GM23338 (cell line): ENCODE measurements at regions not wholly inside any gene's neighbourhood (a gene's known extent, or its start where the extent isn't known, plus 50 kb on each side); places are given as distances from the start of the nearest gene placed in this dataset.

ENCODE experiments used
- ATAC-seq: fragments of 200-7000 bp; cut with Tn5 transposase; 3 replicates; pipeline ENCODE4 v1.9.1; 2020
- DNase-seq: peaks from one replicate; pipeline ENCODE4 v3.0.0-alpha.2; 2015; ENCODE audit warnings: low spot score
- H2AFZ ChIP-seq: fragments of 200-600 bp; sonication (generic); 2 replicates; pipeline ENCODE4 v1.8.0; 2016; ENCODE audit warnings: antibody characterized with exemption, mild to moderate bottlenecking, moderate library complexity
- H3F3A ChIP-seq: fragments of 200-600 bp; sonication (generic); replicated peaks from 2 replicates; pipeline ENCODE4 v1.8.0; 2017; ENCODE audit warnings: antibody characterized with exemption, mixed run types, low read depth
- H3K27ac ChIP-seq: fragments of 200-600 bp; sonication (generic); 2 replicates; pipeline ENCODE4 v1.6.1; 2016; ENCODE audit warnings: low read depth
- H3K27me3 ChIP-seq: fragments of 200-600 bp; sonication (generic); 2 replicates; pipeline ENCODE4 v1.8.0; 2016; ENCODE audit warnings: mild to moderate bottlenecking, mixed run types, moderate library complexity; ENCODE audit not compliant: insufficient read depth
- H3K36me3 ChIP-seq: fragments of 200-600 bp; sonication (generic); 2 replicates; pipeline ENCODE4 v1.8.0; 2016; ENCODE audit warnings: mild to moderate bottlenecking; ENCODE audit not compliant: insufficient read depth
- H3K4me1 ChIP-seq: fragments of 200-600 bp; sonication (generic); 2 replicates; pipeline ENCODE4 v1.8.0; 2016; ENCODE audit warnings: mild to moderate bottlenecking, moderate library complexity; ENCODE audit not compliant: insufficient read depth
- H3K4me2 ChIP-seq: fragments of 200-600 bp; sonication (generic); 2 replicates; pipeline ENCODE4 v1.7.1; 2017; ENCODE audit warnings: mixed run types
- H3K4me3 ChIP-seq: fragments of 200-600 bp; sonication (generic); 2 replicates; pipeline ENCODE4 v1.6.1; 2016; ENCODE audit warnings: mixed run types
- H3K79me2 ChIP-seq: fragments of 200-600 bp; sonication (generic); replicated peaks from 2 replicates; pipeline ENCODE4 v1.8.0; 2017; ENCODE audit warnings: mild to moderate bottlenecking; ENCODE audit not compliant: insufficient read depth
- H3K9me2 ChIP-seq: fragments of 200-600 bp; sonication (generic); 2 replicates; pipeline ENCODE4 v1.8.0; 2017; ENCODE audit not compliant: insufficient read depth
- H4K20me1 ChIP-seq: fragments of 200-600 bp; sonication (generic); replicated peaks from 2 replicates; pipeline ENCODE4 v1.8.0; 2017; ENCODE audit warnings: mild to moderate bottlenecking; ENCODE audit not compliant: insufficient read depth
- H3K27ac Mint-ChIP-seq: 2 replicates; pipeline ENCODE4 v1.8.0; 2020; ENCODE audit warnings: inconsistent platforms, mild to moderate bottlenecking, moderate library complexity, mixed read lengths
- H3K27me3 Mint-ChIP-seq: 3 replicates; pipeline ENCODE4 v1.8.0; 2022; ENCODE audit warnings: low read depth, mild to moderate bottlenecking, moderate library complexity, mixed read lengths, inconsistent platforms; ENCODE audit not compliant: insufficient read depth, poor library complexity
- H3K36me3 Mint-ChIP-seq: 3 replicates; pipeline ENCODE4 v1.8.0; 2021; ENCODE audit warnings: low read depth, mild to moderate bottlenecking, inconsistent platforms, moderate library complexity, mixed read lengths
- H3K4me1 Mint-ChIP-seq: 3 replicates; pipeline ENCODE4 v1.8.0; 2020; ENCODE audit warnings: mild to moderate bottlenecking, inconsistent platforms, mixed read lengths
- H3K4me3 Mint-ChIP-seq: 3 replicates; pipeline ENCODE4 v1.8.0; 2021; ENCODE audit warnings: moderate library complexity, mild to moderate bottlenecking, inconsistent platforms, mixed read lengths
- H3K9me3 Mint-ChIP-seq: 3 replicates; pipeline ENCODE4 v1.8.0; 2020; ENCODE audit warnings: moderate library complexity, mild to moderate bottlenecking, inconsistent platforms, mixed read lengths
- CREB1 ChIP-seq: fragments of 250-450 bp; sonication (Bioruptor Pico); IDR thresholded peaks from 2 replicates; pipeline ENCODE4 v1.5.0; 2020; ENCODE audit warnings: low read depth, mild to moderate bottlenecking, moderate library complexity
- EZH2phosphoT487 ChIP-seq: fragments of 200-600 bp; sonication (generic); IDR thresholded peaks from one replicate; pipeline ENCODE4 v1.8.1; 2018; ENCODE audit warnings: antibody characterized with exemption; ENCODE audit not compliant: unreplicated experiment
- JUNB ChIP-seq: IDR thresholded peaks from one replicate; pipeline ENCODE4 v1.6.1; 2016; ENCODE audit warnings: antibody characterized with exemption; ENCODE audit not compliant: unreplicated experiment
- NANOG ChIP-seq: IDR thresholded peaks from 2 replicates; pipeline ENCODE4 v1.6.1; 2016; ENCODE audit warnings: antibody characterized with exemption, borderline replicate concordance
- POLR2AphosphoS5 ChIP-seq: IDR thresholded peaks from 2 replicates; pipeline ENCODE4 v1.6.1; 2016; ENCODE audit warnings: antibody characterized with exemption, low read depth
- ZNF114 ChIP-seq: fragments of 250-450 bp; sonication (Bioruptor Pico); IDR thresholded peaks from 2 replicates; pipeline ENCODE4 v1.5.0; 2020; ENCODE audit warnings: mild to moderate bottlenecking, moderate library complexity
- TF ChIP-seq, protein P1 (sequence below): fragments of 250-450 bp; sonication (Bioruptor Pico); IDR thresholded peaks from 2 replicates; pipeline ENCODE4 v1.5.0; 2020; ENCODE audit warnings: mild to moderate bottlenecking, moderate library complexity
- TF ChIP-seq, protein P2 (sequence below): IDR thresholded peaks from 2 replicates; pipeline ENCODE4 v1.6.1; 2016; ENCODE audit warnings: antibody characterized with exemption

DNA sequence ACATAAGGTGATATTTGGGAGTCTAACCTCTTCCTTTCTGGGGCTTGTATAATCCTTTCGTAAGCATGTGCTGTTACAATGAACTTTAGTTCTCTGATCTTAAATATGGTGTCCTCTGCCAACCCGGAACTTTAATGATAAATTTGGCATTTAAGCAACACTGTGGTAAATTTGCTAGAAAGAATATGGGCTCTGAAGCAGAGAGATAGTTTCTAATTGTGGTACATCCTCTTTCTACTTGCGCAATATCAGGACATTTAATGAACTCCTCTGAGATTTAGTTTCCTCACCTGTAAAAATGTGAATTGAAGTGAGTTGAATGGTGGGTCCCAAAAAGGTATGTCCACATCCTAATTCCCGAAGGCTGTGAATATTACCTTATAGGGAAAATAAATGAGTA is 364.7 kb downstream of the CAAP1 start:
- H4K20me1 ChIP-seq = no peaks in the 10 kb centered on the region
- DNase-seq (no peak), ATAC-seq (no peak)
- no peaks in the 10 kb centered on the region for H3K9me2 ChIP-seq
- no peak overlapping the region for H3K4me2 ChIP-seq
- H3F3A ChIP-seq = no peaks in the 10 kb centered on the region
- no peaks in the 10 kb centered on the region for H3K79me2 ChIP-seq
- H3K27ac ChIP-seq = no peak overlapping the region
- Mint-ChIP-seq H3K4me3 (no peak overlapping the region), H3K27ac (no peak overlapping the region), H3K27me3 (peaks cover 2% of the 10 kb centered on the region), H3K9me3 (no peaks in the 10 kb centered on the region), H3K36me3 (no peaks in the 10 kb centered on the region), H3K4me1 (no peaks in the 10 kb centered on the region)
- H3K27me3 ChIP-seq = no peaks in the 10 kb centered on the region
- TF ChIP-seq JUNB (no peak), POLR2AphosphoS5 (no peak), EZH2phosphoT487 (no peak), CREB1 (no peak), NANOG (no peak), ZNF114 (CRISPR knock-in tag) (no peak)
- TF ChIP-seq, protein P1, sequence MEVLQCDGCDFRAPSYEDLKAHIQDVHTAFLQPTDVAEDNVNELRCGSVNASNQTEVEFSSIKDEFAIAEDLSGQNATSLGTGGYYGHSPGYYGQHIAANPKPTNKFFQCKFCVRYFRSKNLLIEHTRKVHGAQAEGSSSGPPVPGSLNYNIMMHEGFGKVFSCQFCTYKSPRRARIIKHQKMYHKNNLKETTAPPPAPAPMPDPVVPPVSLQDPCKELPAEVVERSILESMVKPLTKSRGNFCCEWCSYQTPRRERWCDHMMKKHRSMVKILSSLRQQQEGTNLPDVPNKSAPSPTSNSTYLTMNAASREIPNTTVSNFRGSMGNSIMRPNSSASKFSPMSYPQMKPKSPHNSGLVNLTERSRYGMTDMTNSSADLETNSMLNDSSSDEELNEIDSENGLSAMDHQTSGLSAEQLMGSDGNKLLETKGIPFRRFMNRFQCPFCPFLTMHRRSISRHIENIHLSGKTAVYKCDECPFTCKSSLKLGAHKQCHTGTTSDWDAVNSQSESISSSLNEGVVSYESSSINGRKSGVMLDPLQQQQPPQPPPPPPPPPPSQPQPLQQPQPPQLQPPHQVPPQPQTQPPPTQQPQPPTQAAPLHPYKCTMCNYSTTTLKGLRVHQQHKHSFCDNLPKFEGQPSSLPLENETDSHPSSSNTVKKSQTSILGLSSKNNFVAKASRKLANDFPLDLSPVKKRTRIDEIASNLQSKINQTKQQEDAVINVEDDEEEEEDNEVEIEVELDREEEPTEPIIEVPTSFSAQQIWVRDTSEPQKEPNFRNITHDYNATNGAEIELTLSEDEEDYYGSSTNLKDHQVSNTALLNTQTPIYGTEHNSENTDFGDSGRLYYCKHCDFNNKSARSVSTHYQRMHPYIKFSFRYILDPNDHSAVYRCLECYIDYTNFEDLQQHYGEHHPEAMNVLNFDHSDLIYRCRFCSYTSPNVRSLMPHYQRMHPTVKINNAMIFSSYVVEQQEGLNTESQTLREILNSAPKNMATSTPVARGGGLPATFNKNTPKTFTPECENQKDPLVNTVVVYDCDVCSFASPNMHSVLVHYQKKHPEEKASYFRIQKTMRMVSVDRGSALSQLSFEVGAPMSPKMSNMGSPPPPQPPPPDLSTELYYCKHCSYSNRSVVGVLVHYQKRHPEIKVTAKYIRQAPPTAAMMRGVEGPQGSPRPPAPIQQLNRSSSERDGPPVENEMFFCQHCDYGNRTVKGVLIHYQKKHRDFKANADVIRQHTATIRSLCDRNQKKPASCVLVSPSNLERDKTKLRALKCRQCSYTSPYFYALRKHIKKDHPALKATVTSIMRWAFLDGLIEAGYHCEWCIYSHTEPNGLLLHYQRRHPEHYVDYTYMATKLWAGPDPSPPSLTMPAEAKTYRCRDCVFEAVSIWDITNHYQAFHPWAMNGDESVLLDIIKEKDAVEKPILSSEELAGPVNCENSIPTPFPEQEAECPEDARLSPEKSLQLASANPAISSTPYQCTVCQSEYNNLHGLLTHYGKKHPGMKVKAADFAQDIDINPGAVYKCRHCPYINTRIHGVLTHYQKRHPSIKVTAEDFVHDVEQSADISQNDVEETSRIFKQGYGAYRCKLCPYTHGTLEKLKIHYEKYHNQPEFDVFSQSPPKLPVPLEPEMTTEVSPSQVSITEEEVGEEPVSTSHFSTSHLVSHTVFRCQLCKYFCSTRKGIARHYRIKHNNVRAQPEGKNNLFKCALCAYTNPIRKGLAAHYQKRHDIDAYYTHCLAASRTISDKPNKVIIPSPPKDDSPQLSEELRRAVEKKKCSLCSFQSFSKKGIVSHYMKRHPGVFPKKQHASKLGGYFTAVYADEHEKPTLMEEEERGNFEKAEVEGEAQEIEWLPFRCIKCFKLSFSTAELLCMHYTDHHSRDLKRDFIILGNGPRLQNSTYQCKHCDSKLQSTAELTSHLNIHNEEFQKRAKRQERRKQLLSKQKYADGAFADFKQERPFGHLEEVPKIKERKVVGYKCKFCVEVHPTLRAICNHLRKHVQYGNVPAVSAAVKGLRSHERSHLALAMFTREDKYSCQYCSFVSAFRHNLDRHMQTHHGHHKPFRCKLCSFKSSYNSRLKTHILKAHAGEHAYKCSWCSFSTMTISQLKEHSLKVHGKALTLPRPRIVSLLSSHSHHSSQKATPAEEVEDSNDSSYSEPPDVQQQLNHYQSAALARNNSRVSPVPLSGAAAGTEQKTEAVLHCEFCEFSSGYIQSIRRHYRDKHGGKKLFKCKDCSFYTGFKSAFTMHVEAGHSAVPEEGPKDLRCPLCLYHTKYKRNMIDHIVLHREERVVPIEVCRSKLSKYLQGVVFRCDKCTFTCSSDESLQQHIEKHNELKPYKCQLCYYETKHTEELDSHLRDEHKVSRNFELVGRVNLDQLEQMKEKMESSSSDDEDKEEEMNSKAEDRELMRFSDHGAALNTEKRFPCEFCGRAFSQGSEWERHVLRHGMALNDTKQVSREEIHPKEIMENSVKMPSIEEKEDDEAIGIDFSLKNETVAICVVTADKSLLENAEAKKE (CRISPR knock-in tag) = no peak
- TF ChIP-seq, protein P2, sequence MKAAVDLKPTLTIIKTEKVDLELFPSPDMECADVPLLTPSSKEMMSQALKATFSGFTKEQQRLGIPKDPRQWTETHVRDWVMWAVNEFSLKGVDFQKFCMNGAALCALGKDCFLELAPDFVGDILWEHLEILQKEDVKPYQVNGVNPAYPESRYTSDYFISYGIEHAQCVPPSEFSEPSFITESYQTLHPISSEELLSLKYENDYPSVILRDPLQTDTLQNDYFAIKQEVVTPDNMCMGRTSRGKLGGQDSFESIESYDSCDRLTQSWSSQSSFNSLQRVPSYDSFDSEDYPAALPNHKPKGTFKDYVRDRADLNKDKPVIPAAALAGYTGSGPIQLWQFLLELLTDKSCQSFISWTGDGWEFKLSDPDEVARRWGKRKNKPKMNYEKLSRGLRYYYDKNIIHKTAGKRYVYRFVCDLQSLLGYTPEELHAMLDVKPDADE = no peak
- H3K4me3 ChIP-seq = no peak overlapping the region
- no peaks in the 10 kb centered on the region for H3K4me1 ChIP-seq
- H3K36me3 ChIP-seq = no peaks in the 10 kb centered on the region
- no peak overlapping the region for H2AFZ ChIP-seq
